ENCODE measurements at regions not wholly inside any gene's neighbourhood (a gene's known extent, or its start where the extent isn't known, plus 50 kb on each side); places are given as distances from the start of the nearest gene placed in this dataset.
"Not testable (repeated sequence)": the region's sequence is repeated elsewhere in the genome, so short reads cannot be mapped to it uniquely, and the experiment has no call there.

DNA sequence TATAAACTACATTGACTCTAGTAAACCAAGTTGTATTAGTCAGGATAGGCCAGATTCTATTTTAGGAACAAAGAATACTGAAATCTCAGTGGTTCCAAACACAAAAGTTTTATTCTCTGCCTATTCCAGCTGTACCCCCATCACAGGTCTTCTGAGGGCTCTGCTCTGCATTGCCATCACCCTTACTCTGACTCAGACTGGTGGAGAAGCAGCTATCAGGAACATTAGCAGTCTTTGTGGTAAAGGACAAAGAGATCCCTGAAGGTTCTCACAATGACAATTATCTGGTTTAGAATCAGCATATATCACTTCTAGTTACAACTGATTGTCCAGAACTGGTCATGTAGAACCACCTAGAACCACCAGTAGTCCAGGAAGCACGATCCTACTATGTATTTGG, 251.1 kb downstream of the GLUD2 start:
- DNase-seq (ENCODE audit: low read depth in 2 of 2) = no peak

DNA sequence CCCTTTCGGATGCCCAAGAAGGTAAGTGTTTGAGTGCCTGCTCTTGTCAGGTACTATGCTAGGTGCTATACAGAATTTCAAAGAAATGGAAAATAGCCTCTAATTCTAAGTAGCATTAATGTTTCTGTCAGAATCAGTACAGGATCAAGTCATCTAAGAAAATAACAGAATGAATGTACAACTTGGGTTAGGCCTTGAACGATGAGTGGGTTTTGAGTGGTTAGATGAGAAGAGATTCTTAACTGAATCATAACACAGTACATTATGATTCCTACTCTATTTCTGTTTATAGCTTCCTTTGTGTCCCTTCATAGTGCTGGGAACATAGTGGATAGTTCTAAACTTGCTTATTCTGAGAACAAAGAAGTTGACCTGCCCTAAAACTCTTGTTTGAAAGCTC, 253.9 kb downstream of the GLUD2 start:
- no peak for DNase-seq (ENCODE audit: low read depth in 2 of 2)

DNA sequence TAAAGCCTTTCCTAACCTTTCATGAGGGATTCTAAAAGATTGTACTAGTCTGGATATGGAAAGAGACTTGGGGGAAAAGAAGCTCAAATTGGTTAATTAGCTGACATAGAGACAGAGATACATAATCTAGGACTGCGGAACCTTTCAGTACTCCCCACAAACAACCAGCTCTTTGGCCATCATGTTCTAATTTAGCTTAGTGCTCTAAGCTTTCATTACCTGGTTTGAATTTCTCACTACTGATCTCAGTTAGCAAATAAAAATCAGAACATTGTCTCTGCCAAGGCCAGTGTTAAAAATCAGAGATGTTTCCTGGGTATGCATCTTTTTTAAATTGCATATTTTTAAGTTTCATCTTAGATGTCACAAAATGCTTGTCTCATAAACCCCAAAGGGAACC, 254.4 kb downstream of the GLUD2 start:
- no peak for DNase-seq (ENCODE audit: low read depth in 2 of 2)

DNA sequence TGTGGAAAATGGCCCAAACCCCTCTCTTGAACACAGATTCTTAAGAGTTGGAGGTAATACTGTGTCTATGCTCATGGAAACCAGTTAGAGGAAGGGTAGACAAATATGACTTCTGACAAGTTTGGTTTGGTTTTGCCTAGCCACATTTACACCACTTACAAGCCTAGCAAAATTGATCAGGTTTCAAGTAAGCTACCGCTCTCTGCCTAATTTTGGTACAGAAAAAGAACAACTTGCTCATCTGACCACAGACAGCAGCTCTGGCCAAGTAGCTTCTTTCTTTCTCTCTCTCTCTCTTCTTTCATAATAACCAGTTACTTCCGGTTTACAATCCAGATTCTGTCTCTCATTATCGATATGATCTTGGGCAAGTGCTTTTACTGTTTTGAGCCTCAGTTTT, 260.0 kb downstream of the GLUD2 start:
- no peak for DNase-seq (ENCODE audit: low read depth in 2 of 2)

GRCh38 chrX:121308276-121308805, 260.9 kb downstream of the GLUD2 start:
- DNase-seq (ENCODE audit: low read depth in 2 of 2) = peak in 1 of 2 donors; percentile 1

GRCh38 chrX:121310820-121311219, 263.4 kb downstream of the GLUD2 start:
- no peak for DNase-seq (ENCODE audit: low read depth in 2 of 2)

- no peak for DNase-seq (ENCODE audit: low read depth in 2 of 2)
Measured at GRCh38 chrX:121320441-121320840, 273.0 kb downstream of the GLUD2 start.

DNA sequence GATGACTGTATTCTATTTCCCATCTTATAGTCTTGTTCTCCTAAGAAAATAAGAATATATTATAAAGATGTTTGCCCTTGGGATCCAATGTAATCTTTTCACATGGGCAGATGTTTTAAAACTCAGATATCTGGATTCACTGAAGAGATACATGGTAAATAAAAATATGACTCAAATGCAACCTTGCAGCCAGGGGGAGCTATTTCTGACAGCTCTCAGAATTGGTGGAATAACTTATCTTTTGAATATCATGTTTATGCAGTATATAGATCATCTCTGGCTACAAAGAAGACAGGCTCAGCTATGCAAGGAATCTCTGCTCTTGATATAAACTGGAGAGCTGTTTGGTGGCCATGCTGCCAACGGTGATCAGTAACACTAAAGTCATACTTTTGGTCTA, 274.7 kb downstream of the GLUD2 start:
- no peak for DNase-seq (ENCODE audit: low read depth in 2 of 2)

GRCh38 chrX:121323337-121323736, 275.9 kb downstream of the GLUD2 start:
- no peak for DNase-seq (ENCODE audit: low read depth in 2 of 2)

GRCh38 chrX:121333942-121334341, 286.5 kb downstream of the GLUD2 start:
- DNase-seq (ENCODE audit: low read depth in 2 of 2) = no peak

DNA sequence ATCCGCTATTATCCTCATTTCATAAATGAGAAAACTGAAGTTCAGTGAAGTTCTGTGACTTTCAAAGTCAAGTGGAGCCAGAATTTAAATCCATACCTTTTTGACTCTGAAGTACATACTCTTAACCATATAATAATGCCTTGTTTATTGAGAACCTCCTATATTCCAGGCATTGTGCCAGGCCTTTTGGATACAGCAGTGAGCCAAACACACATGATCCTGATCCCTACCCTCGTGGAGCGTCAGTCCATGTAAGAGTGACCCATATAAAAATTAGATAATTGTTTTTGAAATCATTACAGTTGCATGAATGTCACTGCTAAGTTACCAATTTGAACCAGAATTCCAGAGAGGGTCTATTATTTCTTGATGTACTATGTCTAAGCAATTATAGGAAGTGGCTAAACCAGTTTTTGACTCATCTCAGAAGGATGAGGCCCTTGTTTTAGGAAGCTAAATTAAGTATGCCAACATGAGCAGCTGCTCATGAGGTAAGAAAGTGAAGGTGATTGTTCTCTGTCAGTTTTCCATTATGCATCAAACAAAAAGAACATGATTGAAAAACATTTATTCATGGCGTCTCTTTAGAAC, 289.5 kb downstream of the GLUD2 start:
- DNase-seq (ENCODE audit: low read depth in 2 of 2) = no peak

DNA sequence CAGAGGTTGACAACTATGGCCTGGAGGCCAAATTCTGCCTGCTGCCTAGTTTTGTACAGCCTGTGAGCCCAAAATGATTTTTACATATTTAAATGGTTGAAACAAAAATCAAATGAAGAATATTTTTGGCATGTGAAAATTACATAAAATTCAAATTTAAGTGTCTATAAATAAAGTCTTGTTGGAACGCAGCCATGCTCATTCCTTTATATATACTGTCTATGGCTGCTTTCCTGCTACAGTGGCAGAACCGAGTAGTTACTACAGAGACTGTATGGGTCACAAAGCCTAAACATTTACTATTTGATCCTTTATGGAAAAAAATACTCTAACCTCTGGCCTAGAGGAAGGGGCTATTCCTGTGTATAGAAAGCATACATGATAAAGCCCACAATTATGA, 290.4 kb downstream of the GLUD2 start:
- DNase-seq (ENCODE audit: low read depth in 2 of 2) = no peak

DNA sequence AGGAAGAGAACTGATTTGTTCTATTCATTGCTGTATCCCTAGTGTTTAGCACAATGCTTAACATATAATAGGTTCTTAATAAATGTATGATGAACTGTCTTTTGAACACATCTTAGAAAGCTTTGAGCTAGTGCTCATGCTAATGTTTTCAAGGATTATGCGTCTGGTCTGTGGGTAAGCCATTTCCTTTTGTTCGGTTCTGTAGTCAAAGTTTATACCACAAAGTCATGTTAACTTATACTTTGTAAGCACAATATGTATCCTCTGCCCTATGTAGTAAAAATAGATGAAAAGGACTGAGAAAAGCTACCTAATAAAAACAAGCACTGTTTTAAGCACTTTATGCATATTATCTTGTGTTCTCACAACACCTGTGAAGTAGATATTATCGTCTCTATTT, 301.9 kb downstream of the GLUD2 start:
- DNase-seq (ENCODE audit: low read depth in 2 of 2) = no peak

DNA sequence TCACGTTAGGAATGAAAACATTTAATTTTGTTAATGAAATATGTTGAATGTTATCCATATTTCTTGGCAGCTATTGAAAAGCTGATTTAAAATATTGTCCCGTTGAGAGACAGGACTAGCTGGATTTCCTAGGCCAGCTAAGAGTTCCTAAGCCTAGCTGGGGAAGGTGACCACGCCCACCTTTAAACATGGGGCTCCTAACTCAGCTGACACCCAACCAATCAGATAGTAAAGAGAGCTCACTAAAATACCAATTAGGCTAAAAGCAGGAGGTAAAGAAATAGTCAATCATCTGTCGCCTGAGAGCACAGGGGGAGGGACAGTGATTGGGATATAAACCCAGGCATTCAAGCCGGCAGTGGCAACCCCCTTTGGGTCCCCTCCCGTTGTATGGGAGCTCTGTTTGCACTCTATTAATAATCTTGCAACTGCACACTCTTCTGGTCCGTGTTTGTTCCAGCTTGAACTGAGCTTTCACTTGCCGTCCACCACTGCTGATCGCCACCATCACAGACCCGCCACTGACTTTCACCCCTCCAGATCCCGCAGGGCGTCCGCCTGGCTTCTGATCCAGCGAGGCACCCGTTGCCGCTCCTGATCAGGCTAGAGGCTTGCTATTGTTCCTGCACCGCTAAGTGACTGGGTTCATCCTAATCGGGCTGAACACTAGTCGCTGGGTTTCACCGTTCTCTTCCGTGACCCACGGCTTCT, 308.9 kb downstream of the GLUD2 start:
- DNase-seq (ENCODE audit: low read depth in 2 of 2) = no peak

DNA sequence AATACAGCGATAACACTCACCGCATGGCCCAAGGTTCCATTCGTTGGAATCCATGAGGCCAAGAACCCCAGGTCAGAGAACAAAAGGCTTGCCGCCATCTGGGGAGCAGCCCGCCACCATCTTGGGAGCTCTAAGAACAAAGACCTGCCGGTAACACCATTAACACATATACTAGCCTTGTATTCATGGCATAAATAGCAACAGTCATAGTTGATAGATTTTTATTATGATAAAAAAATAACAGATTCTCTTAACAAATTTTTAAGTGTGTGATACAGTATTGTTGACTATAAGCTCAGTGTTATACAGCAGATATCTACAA, 309.4 kb downstream of the GLUD2 start:
- no peak for DNase-seq (ENCODE audit: low read depth in 2 of 2)

GRCh38 chrX:121360280-121360679, 312.9 kb downstream of the GLUD2 start:
- DNase-seq (ENCODE audit: low read depth in 2 of 2) = no peak

DNA sequence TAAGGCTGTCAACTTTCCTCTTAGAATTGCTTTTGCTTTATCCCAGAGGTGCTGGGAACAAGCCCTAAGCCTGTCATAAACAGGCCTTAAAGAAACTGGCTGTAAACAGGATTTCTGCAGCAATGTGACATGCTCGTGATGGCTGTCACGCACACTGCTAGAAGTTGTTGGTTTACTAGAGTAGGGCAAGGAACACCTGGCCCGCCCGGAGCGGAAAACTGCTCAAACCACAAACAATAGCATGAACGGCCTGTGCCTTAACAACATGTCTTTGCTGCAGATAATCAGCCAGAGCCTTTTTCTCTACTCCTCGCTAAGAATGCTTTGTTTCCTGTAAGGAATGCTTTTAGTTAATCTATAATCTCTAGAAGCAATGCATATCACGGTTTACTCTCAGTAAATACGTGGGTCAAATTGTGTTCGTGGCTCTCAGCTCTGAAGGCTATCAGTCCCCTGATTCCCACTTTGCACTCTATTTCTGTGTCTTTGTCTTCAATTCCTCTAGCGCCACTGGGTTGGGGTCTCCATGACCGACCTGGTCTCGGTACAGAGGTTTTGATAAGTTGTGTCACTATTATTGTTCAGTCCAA, 318.3 kb downstream of the GLUD2 start:
- no peak for DNase-seq (ENCODE audit: low read depth in 2 of 2)

DNA sequence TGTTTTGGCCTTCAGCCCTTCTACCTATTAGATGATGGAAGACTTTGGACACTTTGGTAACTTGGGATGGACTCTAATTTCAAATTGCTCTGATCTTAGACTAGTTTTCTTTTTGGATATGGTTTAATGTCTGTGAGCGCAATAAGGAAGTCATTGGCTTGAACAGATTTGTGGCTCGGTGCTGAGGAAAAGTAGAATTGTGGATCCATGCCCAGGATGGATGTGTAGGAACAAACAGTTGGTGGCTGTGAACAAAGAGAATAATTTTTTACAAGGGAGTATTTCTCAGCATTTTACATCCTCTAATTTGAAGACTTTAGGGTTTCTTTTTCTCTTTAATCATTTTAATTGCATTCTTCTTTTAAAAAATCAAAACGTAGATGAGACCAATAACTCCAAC, 327.1 kb downstream of the GLUD2 start:
- DNase-seq (ENCODE audit: low read depth in 2 of 2) = no peak

GRCh38 chrX:121381915-121382314, 334.5 kb downstream of the GLUD2 start:
- not testable (repeated sequence) for DNase-seq (ENCODE audit: low read depth in 2 of 2)

DNA sequence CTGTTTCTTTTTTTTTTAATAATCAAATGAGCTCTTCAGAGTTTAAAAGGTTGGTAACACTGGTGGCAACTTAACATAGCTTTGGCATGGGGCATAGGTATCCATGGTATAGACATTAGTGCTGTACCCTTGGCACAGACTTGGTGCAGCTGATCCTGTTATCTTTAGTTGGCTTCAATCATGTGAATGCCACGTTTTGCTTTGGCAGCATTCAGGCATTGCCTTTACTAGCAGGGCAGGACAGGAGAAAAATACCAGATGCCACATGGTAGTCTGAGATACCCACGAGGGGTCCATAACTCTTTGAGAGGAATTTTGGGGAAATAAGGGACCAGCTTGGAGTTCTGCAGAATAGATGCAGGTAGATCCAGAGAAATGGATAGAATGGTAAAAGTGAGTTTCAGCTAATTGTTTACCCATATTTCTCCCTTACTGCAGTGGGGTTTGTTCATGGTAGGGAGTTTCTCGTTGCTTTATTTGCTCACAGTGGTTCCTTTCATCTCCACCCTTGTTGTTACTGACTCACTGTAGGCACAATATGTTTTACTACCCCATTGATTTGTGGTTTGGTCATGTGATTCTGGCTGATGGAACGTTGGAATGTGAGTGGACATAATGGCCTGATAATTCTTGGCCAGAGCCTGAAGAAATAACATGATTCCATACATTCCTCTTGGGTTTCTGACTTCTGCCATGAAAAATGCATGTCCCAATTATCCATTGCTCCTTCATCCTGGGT, 342.7 kb downstream of the GLUD2 start:
- DNase-seq (ENCODE audit: low read depth in 2 of 2) = no peak

- DNase-seq (ENCODE audit: low read depth in 2 of 2) = no peak
Measured at GRCh38 chrX:121405826-121406225, 358.4 kb downstream of the GLUD2 start.

DNA sequence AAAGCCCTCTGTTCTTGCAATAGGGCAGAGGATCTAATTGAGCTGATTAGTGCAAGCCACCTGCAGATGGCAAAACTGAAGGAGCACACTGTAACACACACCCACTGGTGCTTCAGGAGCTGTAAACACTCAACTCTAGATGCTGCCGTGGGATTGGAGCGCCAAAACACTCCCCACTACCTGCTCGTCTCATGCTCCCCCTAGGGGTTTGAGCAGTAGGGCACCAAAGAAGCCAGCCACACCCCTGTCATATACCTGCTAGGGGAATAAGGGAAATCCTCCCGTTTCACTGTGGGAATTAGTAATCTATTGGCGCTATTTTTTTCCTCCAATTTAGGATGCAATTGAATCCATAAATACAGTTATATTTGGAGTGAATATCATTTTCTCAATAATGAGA, 360.2 kb downstream of the GLUD2 start:
- DNase-seq (ENCODE audit: low read depth in 2 of 2) = no peak

DNA sequence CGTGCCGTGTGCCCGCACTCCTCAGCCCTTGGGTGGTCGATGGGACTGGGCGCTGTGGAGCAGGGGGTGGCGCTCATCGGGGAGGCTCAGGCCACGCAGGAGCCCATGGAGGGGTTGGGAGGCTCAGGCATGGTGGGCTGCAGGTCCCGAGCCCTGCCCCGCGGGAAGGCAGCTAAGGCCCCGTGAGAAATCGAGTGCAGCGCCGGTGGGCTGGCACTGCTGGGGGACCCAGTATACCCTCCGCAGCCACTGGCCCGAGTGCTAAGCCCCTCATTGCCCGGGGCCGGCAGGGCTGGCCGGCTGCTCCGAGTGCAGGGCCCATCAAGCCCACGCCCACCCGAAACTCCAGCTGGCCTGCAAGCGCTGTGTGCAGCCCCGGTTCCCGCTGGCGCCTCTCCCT, 384.1 kb downstream of the GLUD2 start:
- DNase-seq (ENCODE audit: low read depth in 2 of 2) = not testable (repeated sequence)
